Aorta (tissue), 5 donors: ENCODE measurements at regions not wholly inside any gene's neighbourhood (a gene's known extent, or its start where the extent isn't known, plus 50 kb on each side); places are given as distances from the start of the nearest gene placed in this dataset.

Experiments used
- ATAC-seq: fragments of 200-7000 bp; cut with Tn5 transposase; one replicate; pipeline ENCODE4 v1.9.1; 2022; ENCODE audit warnings: moderate library complexity; ENCODE audit not compliant: low FRiP score
- DNase-seq, 2 donors: peaks; one replicate each; pipeline ENCODE4 v3.0.0-alpha.2; 2020
- H3K27ac ChIP-seq, 2 donors: one replicate each; pipeline ENCODE4 v1.5.1; 2013; ENCODE audit warnings: low read length in 2 of 2, mild to moderate bottlenecking in 2 of 2, moderate library complexity in 2 of 2, control low read depth in 1 of 2, inconsistent platforms in 1 of 2, low read depth in 1 of 2
- H3K27me3 ChIP-seq, 2 donors: one replicate each; pipeline ENCODE4 v1.6.1; 2013; ENCODE audit warnings: control low read depth in 1 of 2, low read length in 1 of 2, mild to moderate bottlenecking in 1 of 2, moderate library complexity in 1 of 2; ENCODE audit not compliant: insufficient read depth in 2 of 2, control insufficient read depth in 1 of 2
- H3K36me3 ChIP-seq, 2 donors: one replicate each; pipeline ENCODE4 v1.6.1; 2013; ENCODE audit warnings: control low read depth in 1 of 2, low read length in 1 of 2, mild to moderate bottlenecking in 1 of 2; ENCODE audit not compliant: insufficient read depth in 2 of 2, control insufficient read depth in 1 of 2
- H3K4me1 ChIP-seq, 2 donors: one replicate each; pipeline ENCODE4 v1.6.1; 2013; ENCODE audit warnings: low read length in 2 of 2, control low read depth in 1 of 2, mild to moderate bottlenecking in 1 of 2, moderate library complexity in 1 of 2; ENCODE audit not compliant: insufficient read depth in 2 of 2, control insufficient read depth in 1 of 2
- H3K4me3 ChIP-seq, 2 donors: one replicate each; pipeline ENCODE4 v1.5.1; 2013; ENCODE audit warnings: low read length in 2 of 2, control low read depth in 1 of 2, mild to moderate bottlenecking in 1 of 2
- H3K9me3 ChIP-seq: one replicate; pipeline ENCODE4 v1.6.1; 2013; ENCODE audit warnings: mild to moderate bottlenecking, low read length; ENCODE audit not compliant: control insufficient read depth
- WGBS, 2 donors: extraction: QIAGEN DNeasy Blood & Tissue Kit; methylation state at CpG; one replicate each; pipeline ENCODE4 v1.1.7; 2013; 5-methylcytosine and 5-hydroxymethylcytosine counted together
- intact Hi-C, 2 donors: fragments of 100-400 bp; cut with DNase I; formaldehyde crosslinking; loops; one replicate each; pipeline versions ENCODE4 v1.14.2 to v1.15.0; 2022
- donor health status: healthy with polysubstance abuse.
- donor health status: Bipolar disorder and iron deficiency.
- donor health status: DM: no; HTN: no; CAD: no.
- donor health status: DM: no; HTN: no; CAD: no.
- donor health status: DM: yes; HTN: yes; CAD: no.

DNA sequence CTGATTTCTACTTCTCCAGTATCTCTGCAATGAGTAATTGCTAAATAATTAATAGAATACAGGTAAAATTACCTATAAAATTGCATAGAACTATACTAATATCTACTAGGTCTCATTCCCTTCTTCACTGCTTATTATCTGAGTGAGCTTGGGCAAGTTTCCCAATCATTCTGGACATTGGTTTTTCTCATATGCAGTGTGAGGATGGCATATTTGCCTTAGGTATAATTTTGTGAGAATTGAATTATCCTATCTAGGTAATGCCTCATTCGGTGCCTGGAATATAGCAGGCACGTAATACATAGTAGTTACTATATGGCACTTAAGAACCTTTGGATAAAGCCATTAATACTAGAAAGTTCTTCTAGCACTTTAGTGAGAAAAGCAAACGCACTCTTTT lies 434.7 kb downstream of the GATA3 start:
- WGBS, 2 donors, result 91 to 95% methylated on average over 3 of the region's 3 CpGs

DNA sequence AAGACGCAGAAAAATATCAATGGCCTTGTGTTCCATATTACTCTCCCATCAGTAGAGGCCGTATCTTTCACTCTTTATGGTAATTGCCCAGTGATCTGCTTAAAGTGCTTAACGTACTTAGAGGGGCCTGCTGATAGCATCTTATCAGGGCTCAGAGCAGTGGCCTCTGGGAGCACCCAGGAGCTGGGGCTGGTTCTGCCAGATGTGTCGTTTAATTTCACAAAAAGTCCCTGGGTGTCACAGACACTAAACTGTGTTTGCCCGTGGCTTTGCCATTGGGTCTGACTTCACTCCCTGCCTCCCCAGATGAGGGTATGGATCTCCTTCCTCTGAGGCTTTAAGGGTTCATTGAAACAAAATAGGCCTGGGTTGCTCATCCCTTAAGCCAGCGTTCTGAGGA lies 435.3 kb downstream of the GATA3 start:
- H3K9me3 ChIP-seq, result no peaks in the 10 kb centered on the region
- ATAC-seq (no peak), DNase-seq (no peak)
- no peak overlapping the region for H3K27ac ChIP-seq
- H3K36me3 ChIP-seq, result no peaks in the 10 kb centered on the region
- H3K27me3 ChIP-seq, result no peaks in the 10 kb centered on the region
- H3K4me1 ChIP-seq, result no peaks in the 10 kb centered on the region
- H3K4me3 ChIP-seq, result no peak overlapping the region
- intact Hi-C loops, result no loop called here
- WGBS, 2 donors, result 72 to 79% methylated on average over 6 of the region's 6 CpGs

More for the DNA sequence above, 434.7 kb downstream of the GATA3 start:
- Histone ChIP-seq H3K4me1 (no peaks in the 10 kb centered on the region), H3K36me3 (no peaks in the 10 kb centered on the region), H3K4me3 (no peak overlapping the region), H3K27me3 (no peaks in the 10 kb centered on the region), H3K9me3 (no peaks in the 10 kb centered on the region), H3K27ac (no peak overlapping the region)
- ATAC-seq, result no peak
- intact Hi-C loops, result no loop called here
- no peak for DNase-seq

GRCh38 chr10:8498290-8498689 lies 443.8 kb downstream of the GATA3 start:
- Histone ChIP-seq H3K4me1 (no peaks in the 10 kb centered on the region), H3K27me3 (peaks cover 0 to 1% of the 10 kb centered on the region in 2 donors), H3K9me3 (no peaks in the 10 kb centered on the region), H3K36me3 (no peaks in the 10 kb centered on the region), H3K27ac (no peak overlapping the region), H3K4me3 (no peak overlapping the region)
- WGBS, 2 donors, result 93 to 98% methylated on average over 1 of the region's 1 CpG
- intact Hi-C loops, result no loop called here
- ATAC-seq, result no peak
- DNase-seq, result no peak

DNA sequence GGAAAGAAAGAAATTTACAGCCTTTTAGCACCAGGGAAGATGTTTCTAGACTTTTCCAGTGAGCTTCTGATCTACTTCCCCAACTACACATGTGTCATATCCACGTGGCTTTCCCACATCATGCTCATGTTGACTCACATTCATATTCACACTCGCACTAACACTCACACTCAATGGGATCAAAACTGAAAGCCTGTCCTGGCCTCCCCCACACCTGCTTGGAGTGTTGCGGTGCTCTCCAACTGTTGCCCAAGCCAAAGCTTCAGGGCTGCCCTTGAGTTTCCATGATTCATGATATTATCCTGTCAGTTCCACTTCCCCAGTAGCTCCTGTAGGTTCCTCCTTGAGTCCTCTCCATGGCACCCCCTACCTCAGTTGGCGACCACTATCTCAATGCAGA lies 444.4 kb downstream of the GATA3 start:
- H3K36me3 ChIP-seq, result no peaks in the 10 kb centered on the region
- 62 to 82% methylated on average over 4 of the region's 4 CpGs for WGBS, 2 donors
- no peak for DNase-seq

DNA sequence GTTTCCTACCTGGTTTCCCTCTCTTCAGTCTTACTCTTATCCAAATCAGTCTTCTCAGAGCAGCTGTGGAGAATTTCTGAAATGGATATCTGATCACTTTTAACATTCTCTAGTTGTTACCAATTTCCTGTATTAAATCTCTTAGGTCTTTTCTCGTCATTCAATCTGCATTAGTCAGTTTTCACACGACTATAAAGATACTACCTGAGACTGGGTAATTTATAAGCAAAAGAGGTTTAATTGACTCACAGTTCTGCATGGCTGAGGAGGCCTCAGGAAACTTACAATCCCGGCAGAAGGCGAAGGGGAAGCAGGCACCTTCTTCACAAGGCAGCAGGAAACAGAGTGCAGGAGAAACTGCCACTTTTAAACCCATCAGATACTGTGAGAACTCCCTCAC lies 444.8 kb downstream of the GATA3 start:
- no peak for ATAC-seq
- 64 to 71% methylated on average over 4 of the region's 4 CpGs for WGBS, 2 donors

More for the DNA sequence above, 444.4 kb downstream of the GATA3 start:
- no peak overlapping the region for H3K4me3 ChIP-seq
- H3K9me3 ChIP-seq, result no peaks in the 10 kb centered on the region
- H3K27ac ChIP-seq, result no peak overlapping the region
- ATAC-seq, result no peak
- H3K4me1 ChIP-seq, result no peaks in the 10 kb centered on the region
- intact Hi-C loops, result no loop called here
- H3K27me3 ChIP-seq, result peaks cover 0 to 1% of the 10 kb centered on the region in 2 donors

GRCh38 chr10:8499752-8500390 lies 445.4 kb downstream of the GATA3 start:
- intact Hi-C loops, result no loop called here
- DNase-seq (no peak), ATAC-seq (no peak)
- Histone ChIP-seq H3K9me3 (no peaks in the 10 kb centered on the region), H3K4me3 (no peak overlapping the region), H3K27ac (no peak overlapping the region), H3K36me3 (no peaks in the 10 kb centered on the region), H3K4me1 (no peaks in the 10 kb centered on the region), H3K27me3 (peaks cover 0 to 1% of the 10 kb centered on the region in 2 donors)

More for the DNA sequence above, 444.8 kb downstream of the GATA3 start:
- H3K4me3 ChIP-seq, result no peak overlapping the region
- H3K9me3 ChIP-seq, result no peaks in the 10 kb centered on the region
- H3K4me1 ChIP-seq, result no peaks in the 10 kb centered on the region
- peaks cover 0 to 1% of the 10 kb centered on the region in 2 donors for H3K27me3 ChIP-seq
- no peak for DNase-seq
- no peak overlapping the region for H3K27ac ChIP-seq
- H3K36me3 ChIP-seq, result no peaks in the 10 kb centered on the region
- intact Hi-C loops, result no loop called here

DNA sequence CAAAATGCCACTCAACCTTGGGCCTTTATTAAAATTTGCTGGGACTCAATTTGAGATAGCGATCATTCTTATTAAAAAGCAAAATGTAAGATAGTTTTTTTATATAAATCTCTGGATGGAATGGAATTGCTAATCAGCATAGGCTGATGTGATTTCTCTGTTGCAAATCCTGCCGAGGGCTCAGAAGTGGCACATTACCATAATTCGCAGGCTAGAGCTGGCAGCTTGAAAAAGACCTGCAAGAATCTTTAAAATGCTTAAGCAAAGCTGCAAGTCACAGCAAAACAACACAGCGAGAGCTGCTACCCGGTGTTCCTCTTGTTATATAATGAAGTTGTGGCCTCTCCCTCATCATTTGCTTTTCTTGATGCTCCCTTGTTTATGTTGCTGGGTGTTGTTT lies 448.1 kb downstream of the GATA3 start:
- no peaks in the 10 kb centered on the region for H3K36me3 ChIP-seq
- H3K4me3 ChIP-seq, result no peak overlapping the region
- 43 to 54% methylated on average over 5 of the region's 5 CpGs for WGBS, 2 donors
- H3K27ac ChIP-seq, result no peak overlapping the region
- ATAC-seq (no peak), DNase-seq (no peak)
- H3K27me3 ChIP-seq, result peaks cover 0 to 1% of the 10 kb centered on the region in 2 donors
- no peaks in the 10 kb centered on the region for H3K4me1 ChIP-seq
- intact Hi-C loops, result no loop called here
- H3K9me3 ChIP-seq, result no peaks in the 10 kb centered on the region

GRCh38 chr10:8504499-8504898 lies 450.0 kb downstream of the GATA3 start:
- Histone ChIP-seq H3K27ac (no peak overlapping the region), H3K9me3 (no peaks in the 10 kb centered on the region), H3K27me3 (peaks cover 0 to 1% of the 10 kb centered on the region in 2 donors), H3K4me1 (no peaks in the 10 kb centered on the region), H3K36me3 (no peaks in the 10 kb centered on the region), H3K4me3 (no peak overlapping the region)
- intact Hi-C loops, result no loop called here
- 69 to 72% methylated on average over 10 of the region's 10 CpGs for WGBS, 2 donors
- DNase-seq (no peak), ATAC-seq (no peak)

GRCh38 chr10:8507156-8507555 lies 452.7 kb downstream of the GATA3 start:
- 33 to 40% methylated on average over 3 of the region's 3 CpGs for WGBS, 2 donors
- no peak for ATAC-seq
- no peaks in the 10 kb centered on the region for H3K36me3 ChIP-seq
- intact Hi-C loops, result no loop called here
- no peaks in the 10 kb centered on the region for H3K9me3 ChIP-seq
- DNase-seq, result no peak
- H3K27me3 ChIP-seq, result no peaks in the 10 kb centered on the region
- H3K4me3 ChIP-seq, result no peak overlapping the region
- no peaks in the 10 kb centered on the region for H3K4me1 ChIP-seq
- no peak overlapping the region for H3K27ac ChIP-seq
